Renal cortical epithelial cell (primary cell): ENCODE measurements at regions not wholly inside any gene's neighbourhood (a gene's known extent, or its start where the extent isn't known, plus 50 kb on each side); places are given as distances from the start of the nearest gene placed in this dataset.
"Not testable (repeated sequence)": the region's sequence is repeated elsewhere in the genome, so short reads cannot be mapped to it uniquely, and the experiment has no call there.

Experiments
- DNase-seq: peaks from one replicate; pipeline ENCODE4 v3.0.0-alpha.2; 2011; ENCODE audit warnings: low read depth

DNA sequence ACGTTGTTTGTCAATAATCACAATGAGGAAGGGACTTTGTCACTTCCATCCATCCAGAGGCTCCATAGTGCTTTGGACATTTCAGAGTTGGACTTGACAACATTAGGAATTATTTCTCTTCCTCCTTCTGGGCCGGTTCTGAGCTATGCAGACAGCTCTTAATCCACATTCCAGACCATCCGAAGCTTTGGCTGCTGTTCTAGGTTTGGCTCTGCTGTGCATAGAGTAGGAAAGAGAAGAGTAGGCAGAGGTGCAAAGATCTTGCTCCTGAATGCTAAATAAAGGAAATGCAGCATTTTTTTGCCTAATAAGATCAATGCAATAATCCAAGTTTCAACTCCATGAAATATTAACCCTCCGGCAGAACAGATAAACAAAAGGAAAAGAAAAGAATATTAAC is 216.3 kb upstream of the PRNP start:
- no peak for DNase-seq

- no peak for DNase-seq
These were observed 218.1 kb upstream of the PRNP start for GRCh38 chr20:4468114-4468513.

GRCh38 chr20:4465855-4466545 is 216.9 kb upstream of the ADRA1D start:
- DNase-seq: peak; percentile 73

GRCh38 chr20:4465212-4465611 is 216.1 kb upstream of the ADRA1D start:
- DNase-seq: no peak

DNA sequence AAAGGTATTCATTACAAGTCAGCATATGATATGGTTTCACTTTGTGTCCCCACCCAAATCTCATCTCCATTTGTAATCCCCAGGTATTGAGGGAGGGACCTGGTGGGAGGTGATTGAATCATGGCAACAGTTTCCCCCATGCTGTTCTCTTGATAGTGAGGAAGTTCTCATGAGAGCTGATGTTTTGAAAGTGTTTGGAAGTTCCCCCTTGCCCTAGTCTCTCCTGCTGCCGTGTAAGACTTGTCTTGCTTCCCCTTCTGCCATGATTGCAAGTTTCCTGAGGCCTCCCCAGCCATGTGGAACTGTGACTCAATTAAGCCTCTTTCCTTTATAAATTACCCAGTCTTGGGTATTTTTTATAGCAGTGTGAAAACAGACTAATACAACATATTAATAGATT is 213.7 kb upstream of the ADRA1D start:
- not testable (repeated sequence) for DNase-seq

GRCh38 chr20:4459081-4459480 is 210.0 kb upstream of the ADRA1D start:
- DNase-seq: no peak

GRCh38 chr20:4457566-4458543 is 208.8 kb upstream of the ADRA1D start:
- peak; percentile 66 for DNase-seq

DNA sequence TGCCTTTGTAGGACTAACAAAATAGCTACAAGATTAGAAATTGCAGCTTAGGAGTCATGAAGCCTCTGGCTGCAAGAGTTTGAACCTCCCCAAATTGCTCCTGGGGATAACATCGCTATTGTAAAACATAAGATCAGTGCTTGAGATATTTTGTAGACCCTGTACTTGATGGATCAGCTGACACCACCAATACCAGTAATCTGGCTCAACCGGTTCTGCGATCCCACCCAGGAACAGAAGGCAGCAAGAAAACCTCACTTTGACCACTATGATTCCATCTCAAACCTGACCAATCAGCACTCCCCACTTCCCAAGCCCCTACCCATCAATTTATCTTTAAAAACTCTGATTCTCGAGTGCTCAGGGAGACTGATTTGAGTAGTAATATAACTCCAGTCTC is 206.9 kb upstream of the ADRA1D start:
- DNase-seq: no peak

- DNase-seq: no peak
These were observed 206.2 kb upstream of the ADRA1D start for GRCh38 chr20:4455301-4455701.

DNA sequence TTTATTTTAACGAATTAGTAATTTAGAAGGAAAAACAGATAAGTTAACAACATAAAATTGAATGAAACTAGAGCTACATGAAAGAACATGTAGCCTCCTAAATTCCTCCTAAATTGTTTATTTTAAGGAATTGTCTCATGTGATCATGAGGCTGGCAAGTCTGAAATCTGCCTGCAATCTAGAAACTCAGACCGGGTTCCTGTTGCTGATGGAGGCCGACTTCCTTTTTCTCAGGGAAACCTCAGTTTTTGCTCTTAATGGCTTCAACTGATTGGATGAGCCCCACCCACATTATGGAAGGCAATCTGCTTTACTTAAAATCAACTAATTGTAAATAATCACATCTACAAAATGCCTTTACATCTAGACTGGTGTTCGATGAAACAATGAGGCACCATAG is 205.0 kb upstream of the ADRA1D start:
- DNase-seq: no peak

- no peak for DNase-seq
These were observed 204.3 kb upstream of the ADRA1D start for GRCh38 chr20:4453359-4453758.

- DNase-seq: no peak
These were observed 202.5 kb upstream of the ADRA1D start for GRCh38 chr20:4451487-4452081.

DNA sequence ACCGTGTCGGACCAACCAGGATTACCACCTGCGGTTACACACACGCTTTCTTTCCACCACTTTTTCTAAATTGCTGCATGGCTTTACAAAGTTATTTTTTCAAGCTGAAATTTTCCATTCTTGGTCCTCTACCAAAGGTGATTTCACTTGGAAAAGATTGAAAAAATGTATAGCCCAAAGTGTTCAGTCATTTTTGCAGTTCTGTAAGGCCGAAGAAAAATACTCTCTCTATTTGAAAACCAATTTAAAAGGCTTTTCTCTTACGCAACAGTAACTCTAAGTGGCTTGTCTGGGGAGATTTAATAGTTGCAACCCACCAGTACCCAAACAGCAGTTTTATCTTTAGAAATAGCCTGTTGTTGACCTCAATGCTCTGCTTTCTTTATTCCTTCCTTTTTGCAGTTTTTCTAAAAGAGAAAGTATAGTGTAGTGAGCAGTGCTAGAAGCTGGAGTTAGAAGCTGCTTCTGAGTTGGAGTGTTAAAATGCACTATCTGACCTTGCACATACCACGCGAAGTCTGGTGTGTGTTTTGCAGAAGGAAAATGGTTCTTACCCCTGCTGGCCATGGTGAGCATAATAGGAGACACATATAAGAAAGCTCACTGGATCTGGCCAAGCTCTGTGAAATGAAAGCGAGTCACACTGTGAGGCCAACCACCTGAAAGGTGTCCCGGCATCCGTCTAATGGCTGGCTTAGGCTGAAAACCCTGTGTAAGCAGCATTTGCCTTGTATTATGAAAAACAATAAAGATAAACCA is 201.0 kb upstream of the ADRA1D start:
- peak; percentile 33 for DNase-seq

DNA sequence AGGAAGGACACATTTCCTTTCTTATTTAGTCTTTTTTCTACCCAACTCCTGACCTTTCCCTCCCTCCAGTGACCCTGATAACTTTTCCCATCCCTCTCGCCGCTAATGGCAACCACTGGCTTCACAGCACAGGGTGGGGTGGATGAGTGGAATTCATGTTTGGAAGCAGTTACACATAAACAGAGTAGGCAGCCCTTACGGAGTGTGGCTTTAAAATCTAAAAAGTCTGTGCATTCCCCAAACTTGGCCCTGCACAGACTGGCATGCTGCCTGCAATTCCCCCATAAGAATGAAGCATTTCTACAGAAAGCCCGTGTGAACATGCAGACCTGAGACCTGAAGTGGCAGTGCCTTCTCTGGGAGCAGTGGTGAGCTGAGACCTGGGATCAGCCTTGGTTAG is 196.7 kb upstream of the ADRA1D start:
- DNase-seq: no peak

- DNase-seq: no peak
These were observed 196.2 kb upstream of the ADRA1D start for GRCh38 chr20:4445331-4445730.

GRCh38 chr20:4444404-4444803 is 195.3 kb upstream of the ADRA1D start:
- peak; percentile 85 for DNase-seq

DNA sequence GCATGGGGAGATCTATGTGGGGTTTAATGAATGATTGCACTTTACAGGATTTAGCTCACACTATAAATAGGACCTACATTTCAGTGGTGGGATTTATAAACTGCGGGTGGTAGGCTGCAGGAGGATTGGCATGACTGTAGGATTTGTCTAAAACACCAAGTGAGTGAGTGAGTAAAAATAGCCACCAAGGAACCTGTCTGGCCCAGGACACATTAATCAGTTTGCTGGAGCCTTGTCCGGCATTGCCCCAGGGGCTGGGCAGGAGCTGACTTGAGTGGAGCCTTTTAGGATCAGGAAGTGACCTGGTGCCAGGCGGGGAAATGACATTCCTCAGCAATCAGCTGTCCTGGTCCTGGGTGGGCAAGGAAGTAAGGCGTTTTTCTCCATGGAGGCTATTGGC is 193.9 kb upstream of the ADRA1D start:
- DNase-seq: no peak

GRCh38 chr20:4441871-4442270 is 192.8 kb upstream of the ADRA1D start:
- DNase-seq: no peak

DNA sequence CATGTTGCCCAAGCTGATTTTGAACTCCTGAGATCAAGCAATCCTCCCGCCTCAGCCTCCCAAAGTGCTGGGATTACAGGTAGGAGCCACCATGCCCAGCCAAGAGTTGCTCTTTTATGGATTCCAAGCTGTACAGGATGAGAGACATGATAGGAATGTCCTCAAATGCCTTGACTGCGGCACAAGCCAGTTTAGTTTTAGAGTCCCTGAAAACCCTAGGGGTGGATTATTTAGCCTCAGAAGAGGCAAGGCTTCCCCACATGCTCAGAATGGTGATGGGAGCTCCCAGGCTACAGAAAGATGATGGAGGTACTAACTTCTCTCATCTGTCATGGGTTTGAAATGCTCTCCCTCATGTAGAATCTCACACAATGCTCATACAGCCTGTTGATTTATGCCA is 192.1 kb upstream of the ADRA1D start:
- no peak for DNase-seq

- DNase-seq: no peak
These were observed 190.4 kb upstream of the ADRA1D start for GRCh38 chr20:4439461-4439860.

DNA sequence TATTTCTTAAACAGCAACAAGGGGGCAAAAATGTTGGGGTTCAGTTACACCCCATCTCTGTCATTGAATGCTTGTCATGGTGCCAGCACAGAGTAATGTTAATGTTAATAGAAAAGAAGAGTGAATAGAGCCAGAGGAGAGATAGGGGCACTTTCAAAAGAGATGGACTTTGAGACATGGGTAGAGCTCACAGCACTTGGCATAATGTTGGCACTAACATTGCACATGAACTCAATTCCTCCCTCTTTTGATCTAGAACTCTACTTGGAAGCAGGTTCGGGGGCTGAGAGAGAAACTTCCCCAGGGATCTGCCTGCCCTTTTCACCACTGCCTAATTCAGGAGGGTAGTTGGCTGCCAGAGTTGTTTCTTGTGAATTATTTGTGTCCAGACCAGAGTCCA is 188.0 kb upstream of the ADRA1D start:
- DNase-seq: no peak
